DOHH2 (cell line): ENCODE measurements at regions not wholly inside any gene's neighbourhood (a gene's known extent, or its start where the extent isn't known, plus 50 kb on each side); places are given as distances from the start of the nearest gene placed in this dataset.

Source experiments
- EZH2phosphoT487 ChIP-seq: fragments of 200-600 bp; sonication (generic); IDR thresholded peaks from 2 replicates; pipeline ENCODE4 v1.6.1; 2017; ENCODE audit warnings: borderline replicate concordance, mild to moderate bottlenecking, antibody characterized with exemption, low read length, moderate library complexity, mixed read lengths
- TF ChIP-seq, protein P1 (sequence below): fragments of 200-600 bp; sonication (generic); IDR thresholded peaks from one replicate; pipeline ENCODE4 v1.5.1; 2014; ENCODE audit warnings: antibody characterized with exemption, mild to moderate bottlenecking, low read depth, low read length; ENCODE audit not compliant: poor library complexity, severe bottlenecking

DNA sequence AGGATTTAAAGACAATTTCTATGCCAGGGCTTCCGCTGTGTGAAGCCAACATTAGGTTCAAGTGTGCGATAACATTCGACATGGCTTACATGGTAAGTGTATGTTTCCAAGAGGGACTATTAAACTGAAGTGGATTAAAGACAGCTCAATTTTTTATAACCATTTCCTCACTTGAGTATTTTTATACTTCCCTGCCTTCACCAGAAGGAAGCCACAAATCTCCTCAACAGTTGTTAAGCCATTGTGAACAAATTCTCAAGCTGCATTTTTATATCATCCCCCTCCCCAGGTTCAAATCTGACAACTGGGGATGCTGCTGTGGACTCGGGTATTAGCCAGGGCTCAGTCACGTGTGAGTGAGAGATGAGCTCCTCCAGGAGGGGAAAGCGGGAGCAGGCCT, 116.3 kb downstream of the RHOU start:
- TF ChIP-seq, protein P1, sequence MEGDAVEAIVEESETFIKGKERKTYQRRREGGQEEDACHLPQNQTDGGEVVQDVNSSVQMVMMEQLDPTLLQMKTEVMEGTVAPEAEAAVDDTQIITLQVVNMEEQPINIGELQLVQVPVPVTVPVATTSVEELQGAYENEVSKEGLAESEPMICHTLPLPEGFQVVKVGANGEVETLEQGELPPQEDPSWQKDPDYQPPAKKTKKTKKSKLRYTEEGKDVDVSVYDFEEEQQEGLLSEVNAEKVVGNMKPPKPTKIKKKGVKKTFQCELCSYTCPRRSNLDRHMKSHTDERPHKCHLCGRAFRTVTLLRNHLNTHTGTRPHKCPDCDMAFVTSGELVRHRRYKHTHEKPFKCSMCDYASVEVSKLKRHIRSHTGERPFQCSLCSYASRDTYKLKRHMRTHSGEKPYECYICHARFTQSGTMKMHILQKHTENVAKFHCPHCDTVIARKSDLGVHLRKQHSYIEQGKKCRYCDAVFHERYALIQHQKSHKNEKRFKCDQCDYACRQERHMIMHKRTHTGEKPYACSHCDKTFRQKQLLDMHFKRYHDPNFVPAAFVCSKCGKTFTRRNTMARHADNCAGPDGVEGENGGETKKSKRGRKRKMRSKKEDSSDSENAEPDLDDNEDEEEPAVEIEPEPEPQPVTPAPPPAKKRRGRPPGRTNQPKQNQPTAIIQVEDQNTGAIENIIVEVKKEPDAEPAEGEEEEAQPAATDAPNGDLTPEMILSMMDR = no peak
- no peak for TF ChIP-seq EZH2phosphoT487
